Endodermal cell (in vitro differentiated cells): ENCODE measurements at regions not wholly inside any gene's neighbourhood (a gene's known extent, or its start where the extent isn't known, plus 50 kb on each side); places are given as distances from the start of the nearest gene placed in this dataset.

ENCODE experiments used
- DNase-seq: peaks from one replicate; pipeline ENCODE4 v3.0.0-alpha.2; 2017
- H3K27ac ChIP-seq: 2 replicates; pipeline ENCODE4 v1.5.1; 2013; ENCODE audit warnings: mild to moderate bottlenecking, low read depth, low read length, moderate library complexity
- H3K27me3 ChIP-seq: 2 replicates; pipeline ENCODE4 v1.6.1; 2013; ENCODE audit warnings: mild to moderate bottlenecking, low read length, moderate library complexity; ENCODE audit not compliant: insufficient read depth, control insufficient read depth, poor library complexity, severe bottlenecking
- H3K36me3 ChIP-seq: 2 replicates; pipeline ENCODE4 v1.7.0; 2013; ENCODE audit warnings: mild to moderate bottlenecking, low read length, moderate library complexity; ENCODE audit not compliant: control insufficient read depth, insufficient read depth
- H3K4me1 ChIP-seq: one replicate; pipeline ENCODE4 v1.7.0; 2013; ENCODE audit warnings: low read length; ENCODE audit not compliant: control insufficient read depth, insufficient read depth
- H3K4me3 ChIP-seq: 2 replicates; pipeline ENCODE4 v1.5.1; 2013; ENCODE audit warnings: mild to moderate bottlenecking, low read length, moderate library complexity
- H3K9ac ChIP-seq: 2 replicates; pipeline ENCODE4 v1.6.1; 2013; ENCODE audit warnings: mild to moderate bottlenecking, low read length, moderate library complexity; ENCODE audit not compliant: poor library complexity, severe bottlenecking; ENCODE audit errors: extremely low read depth
- H3K9me3 ChIP-seq: 2 replicates; pipeline ENCODE4 v1.6.1; 2013; ENCODE audit warnings: mild to moderate bottlenecking, low read length, moderate library complexity; ENCODE audit not compliant: control insufficient read depth
- H3K27ac Mint-ChIP-seq: 2 replicates; pipeline ENCODE4 v1.8.0; 2020; ENCODE audit warnings: mixed read lengths
- H3K27me3 Mint-ChIP-seq: 2 replicates; pipeline ENCODE4 v1.8.0; 2021; ENCODE audit warnings: mild to moderate bottlenecking, mixed read lengths; ENCODE audit not compliant: insufficient read depth
- H3K36me3 Mint-ChIP-seq: 2 replicates; pipeline ENCODE4 v1.8.0; 2020; ENCODE audit warnings: low read depth, mixed read lengths
- H3K4me1 Mint-ChIP-seq: 2 replicates; pipeline ENCODE4 v1.8.0; 2020; ENCODE audit warnings: mixed read lengths
- H3K4me3 Mint-ChIP-seq: 2 replicates; pipeline ENCODE4 v1.8.0; 2020; ENCODE audit warnings: mild to moderate bottlenecking, moderate library complexity, mixed read lengths
- H3K9me3 Mint-ChIP-seq: 2 replicates; pipeline ENCODE4 v1.8.0; 2020; ENCODE audit warnings: mild to moderate bottlenecking, mixed read lengths
- WGBS, 2 experiments: methylation state at CpG; one replicate each; pipeline versions ENCODE4 v1.1.5 to v1.1.7; 2013; ENCODE audit warnings: missing lambda C conversion rate in 2 of 2, mixed read lengths in 1 of 2; ENCODE audit not compliant: insufficient coverage in 1 of 2, insufficient read length in 1 of 2; 5-methylcytosine and 5-hydroxymethylcytosine counted together
- TF ChIP-seq, protein P1 (sequence below): fragments of 200-600 bp; sonication (generic); conservative IDR thresholded peaks from 2 replicates; pipeline ENCODE4 v1.5.0; 2021; ENCODE audit warnings: antibody characterized with exemption, mild to moderate bottlenecking

- H3K27ac Mint-ChIP-seq = no peak overlapping the region
- no peaks in the 10 kb centered on the region for H3K36me3 Mint-ChIP-seq
These were observed 70.6 kb upstream of the CPEB4 start for GRCh38 chr5:173817561-173817960.

GRCh38 chr5:173819521-173819920 is 68.6 kb upstream of the CPEB4 start:
- Histone ChIP-seq H3K27me3 (no peaks in the 10 kb centered on the region), H3K27ac (no peak overlapping the region), H3K9ac (no peak overlapping the region), H3K36me3 (no peaks in the 10 kb centered on the region), H3K4me1 (peaks cover 2% of the 10 kb centered on the region), H3K9me3 (peaks cover 16% of the 10 kb centered on the region), H3K4me3 (no peak overlapping the region)
- WGBS, 2 experiments = 100% methylated on average over 1 to 3 of the region's 3 CpGs
- no peak for DNase-seq
- H3K27me3 Mint-ChIP-seq = peaks cover 3% of the 10 kb centered on the region
- H3K4me3 Mint-ChIP-seq = no peak overlapping the region
- H3K27ac Mint-ChIP-seq = no peak overlapping the region
- peaks cover 12% of the 10 kb centered on the region for H3K4me1 Mint-ChIP-seq
- H3K9me3 Mint-ChIP-seq = peaks cover 5% of the 10 kb centered on the region
- TF ChIP-seq, protein P1, sequence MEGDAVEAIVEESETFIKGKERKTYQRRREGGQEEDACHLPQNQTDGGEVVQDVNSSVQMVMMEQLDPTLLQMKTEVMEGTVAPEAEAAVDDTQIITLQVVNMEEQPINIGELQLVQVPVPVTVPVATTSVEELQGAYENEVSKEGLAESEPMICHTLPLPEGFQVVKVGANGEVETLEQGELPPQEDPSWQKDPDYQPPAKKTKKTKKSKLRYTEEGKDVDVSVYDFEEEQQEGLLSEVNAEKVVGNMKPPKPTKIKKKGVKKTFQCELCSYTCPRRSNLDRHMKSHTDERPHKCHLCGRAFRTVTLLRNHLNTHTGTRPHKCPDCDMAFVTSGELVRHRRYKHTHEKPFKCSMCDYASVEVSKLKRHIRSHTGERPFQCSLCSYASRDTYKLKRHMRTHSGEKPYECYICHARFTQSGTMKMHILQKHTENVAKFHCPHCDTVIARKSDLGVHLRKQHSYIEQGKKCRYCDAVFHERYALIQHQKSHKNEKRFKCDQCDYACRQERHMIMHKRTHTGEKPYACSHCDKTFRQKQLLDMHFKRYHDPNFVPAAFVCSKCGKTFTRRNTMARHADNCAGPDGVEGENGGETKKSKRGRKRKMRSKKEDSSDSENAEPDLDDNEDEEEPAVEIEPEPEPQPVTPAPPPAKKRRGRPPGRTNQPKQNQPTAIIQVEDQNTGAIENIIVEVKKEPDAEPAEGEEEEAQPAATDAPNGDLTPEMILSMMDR = no peak
- no peaks in the 10 kb centered on the region for H3K36me3 Mint-ChIP-seq

More at GRCh38 chr5:173817561-173817960, 70.6 kb upstream of the CPEB4 start:
- peaks cover 3% of the 10 kb centered on the region for H3K27me3 Mint-ChIP-seq
- H3K4me3 Mint-ChIP-seq = no peak overlapping the region
- Histone ChIP-seq H3K36me3 (no peaks in the 10 kb centered on the region), H3K9me3 (peaks cover 16% of the 10 kb centered on the region), H3K4me3 (no peak overlapping the region), H3K27me3 (no peaks in the 10 kb centered on the region), H3K27ac (no peak overlapping the region), H3K4me1 (no peaks in the 10 kb centered on the region), H3K9ac (no peak overlapping the region)
- TF ChIP-seq, protein P1 = no peak
- H3K9me3 Mint-ChIP-seq = peaks cover 7% of the 10 kb centered on the region
- WGBS, 2 experiments = 93 to 96% methylated on average over 3 to 5 of the region's 5 CpGs
- H3K4me1 Mint-ChIP-seq = no peaks in the 10 kb centered on the region
- no peak for DNase-seq

- TF ChIP-seq, protein P1 = no peak
- Mint-ChIP-seq H3K27me3 (peaks cover 5% of the 10 kb centered on the region), H3K9me3 (peaks cover 12% of the 10 kb centered on the region), H3K36me3 (no peaks in the 10 kb centered on the region), H3K27ac (no peak overlapping the region), H3K4me3 (no peak overlapping the region), H3K4me1 (peaks cover 22% of the 10 kb centered on the region)
- peaks cover 8% of the 10 kb centered on the region for H3K4me1 ChIP-seq
- H3K27ac ChIP-seq = no peak overlapping the region
- peaks cover 16% of the 10 kb centered on the region for H3K9me3 ChIP-seq
- no peak overlapping the region for H3K4me3 ChIP-seq
- H3K27me3 ChIP-seq = no peaks in the 10 kb centered on the region
- no peak for DNase-seq
- no peak overlapping the region for H3K9ac ChIP-seq
- no peaks in the 10 kb centered on the region for H3K36me3 ChIP-seq
These were observed 64.9 kb upstream of the CPEB4 start for GRCh38 chr5:173823274-173823644.
